Dendritic cell treated with granulocyte-macrophage colony-stimulating factor and Interleukin-4, amounts not matched to agents 40 ng/mL and 50 ng/mL, for 4 days (primary cell): ENCODE measurements at regions not wholly inside any gene's neighbourhood (a gene's known extent, or its start where the extent isn't known, plus 50 kb on each side); places are given as distances from the start of the nearest gene placed in this dataset.
"Not testable (repeated sequence)": the region's sequence is repeated elsewhere in the genome, so short reads cannot be mapped to it uniquely, and the experiment has no call there.

Experiments
- H3K27ac Mint-ChIP-seq: one replicate; pipeline ENCODE4 v1.8.0; 2022; ENCODE audit warnings: mild to moderate bottlenecking, mixed read lengths
- H3K27me3 Mint-ChIP-seq: one replicate; pipeline ENCODE4 v1.8.0; 2022; ENCODE audit warnings: mild to moderate bottlenecking, mixed read lengths
- H3K36me3 Mint-ChIP-seq: one replicate; pipeline ENCODE4 v1.8.0; 2022; ENCODE audit warnings: low read depth, mixed read lengths
- H3K4me1 Mint-ChIP-seq: one replicate; pipeline ENCODE4 v1.8.0; 2022; ENCODE audit warnings: low read depth, mixed read lengths
- H3K4me3 Mint-ChIP-seq: one replicate; pipeline ENCODE4 v1.8.0; 2022; ENCODE audit warnings: mild to moderate bottlenecking, moderate library complexity, mixed read lengths
- H3K9me3 Mint-ChIP-seq: one replicate; pipeline ENCODE4 v1.8.0; 2022; ENCODE audit warnings: mixed read lengths
- intact Hi-C: fragments of 100-400 bp; cut with micrococcal nuclease; formaldehyde crosslinking; loops from one replicate; pipeline ENCODE4 v1.15.0; 2022

- no peaks in the 10 kb centered on the region for H3K36me3 Mint-ChIP-seq
- H3K27ac Mint-ChIP-seq: no peak overlapping the region
- intact Hi-C loops: no loop called here
- no peaks in the 10 kb centered on the region for H3K9me3 Mint-ChIP-seq
- H3K27me3 Mint-ChIP-seq: no peaks in the 10 kb centered on the region
- H3K4me3 Mint-ChIP-seq: no peak overlapping the region
- H3K4me1 Mint-ChIP-seq: no peaks in the 10 kb centered on the region
Observed at GRCh38 chr10:89979726-89980125, 278.3 kb downstream of the KIF20B start.

GRCh38 chr10:89980166-89980565, 278.8 kb downstream of the KIF20B start:
- no peak overlapping the region for H3K4me3 Mint-ChIP-seq
- no peaks in the 10 kb centered on the region for H3K9me3 Mint-ChIP-seq
- intact Hi-C loops: no loop called here
- no peak overlapping the region for H3K27ac Mint-ChIP-seq
- no peaks in the 10 kb centered on the region for H3K36me3 Mint-ChIP-seq
- no peaks in the 10 kb centered on the region for H3K4me1 Mint-ChIP-seq
- H3K27me3 Mint-ChIP-seq: no peaks in the 10 kb centered on the region

- Mint-ChIP-seq H3K36me3 (no peaks in the 10 kb centered on the region), H3K27ac (no peak overlapping the region), H3K4me3 (no peak overlapping the region), H3K4me1 (no peaks in the 10 kb centered on the region), H3K27me3 (no peaks in the 10 kb centered on the region), H3K9me3 (no peaks in the 10 kb centered on the region)
- intact Hi-C loops: no loop called here
Observed at GRCh38 chr10:89981891-89982290, 280.5 kb downstream of the KIF20B start.

- no peak overlapping the region for H3K4me3 Mint-ChIP-seq
- intact Hi-C loops: no loop called here
- H3K9me3 Mint-ChIP-seq: no peaks in the 10 kb centered on the region
- no peaks in the 10 kb centered on the region for H3K27me3 Mint-ChIP-seq
- no peaks in the 10 kb centered on the region for H3K36me3 Mint-ChIP-seq
- H3K4me1 Mint-ChIP-seq: no peaks in the 10 kb centered on the region
- no peak overlapping the region for H3K27ac Mint-ChIP-seq
Observed at GRCh38 chr10:89985446-89985845, 284.1 kb downstream of the KIF20B start.

GRCh38 chr10:89988361-89988760, 287.0 kb downstream of the KIF20B start:
- H3K27me3 Mint-ChIP-seq, H3K36me3 Mint-ChIP-seq, H3K4me3 Mint-ChIP-seq, intact Hi-C loops, H3K4me1 Mint-ChIP-seq, H3K27ac Mint-ChIP-seq, H3K9me3 Mint-ChIP-seq: not testable (repeated sequence)

GRCh38 chr10:89992575-89992974, 291.2 kb downstream of the KIF20B start:
- Mint-ChIP-seq H3K4me1 (no peaks in the 10 kb centered on the region), H3K27me3 (no peaks in the 10 kb centered on the region), H3K36me3 (no peaks in the 10 kb centered on the region), H3K9me3 (peaks cover 9% of the 10 kb centered on the region), H3K27ac (no peak overlapping the region), H3K4me3 (no peak overlapping the region)
- intact Hi-C loops: no loop called here

- Mint-ChIP-seq H3K9me3 (no peaks in the 10 kb centered on the region), H3K27me3 (no peaks in the 10 kb centered on the region), H3K4me1 (no peaks in the 10 kb centered on the region), H3K4me3 (no peak overlapping the region), H3K36me3 (no peaks in the 10 kb centered on the region), H3K27ac (no peak overlapping the region)
- intact Hi-C loops: no loop called here
Observed at GRCh38 chr10:90007226-90007625, 305.8 kb downstream of the KIF20B start.

- intact Hi-C loops, H3K9me3 Mint-ChIP-seq, H3K4me1 Mint-ChIP-seq, H3K36me3 Mint-ChIP-seq, H3K27me3 Mint-ChIP-seq, H3K27ac Mint-ChIP-seq, H3K4me3 Mint-ChIP-seq: not testable (repeated sequence)
Observed at GRCh38 chr10:90011281-90011680, 309.9 kb downstream of the KIF20B start.

- intact Hi-C loops: loop anchor here (5.0 kb wide), 1 partner anchor 448 kb away; no protein-coding TSS in a partner anchor
- Mint-ChIP-seq H3K27ac (no peak overlapping the region), H3K9me3 (no peaks in the 10 kb centered on the region), H3K4me1 (no peaks in the 10 kb centered on the region), H3K27me3 (no peaks in the 10 kb centered on the region), H3K4me3 (no peak overlapping the region), H3K36me3 (no peaks in the 10 kb centered on the region)
Observed at GRCh38 chr10:90018819-90019218, 317.4 kb downstream of the KIF20B start.

- no peaks in the 10 kb centered on the region for H3K27me3 Mint-ChIP-seq
- no peaks in the 10 kb centered on the region for H3K9me3 Mint-ChIP-seq
- H3K36me3 Mint-ChIP-seq: no peaks in the 10 kb centered on the region
- intact Hi-C loops: no loop called here
- H3K27ac Mint-ChIP-seq: no peak overlapping the region
- no peaks in the 10 kb centered on the region for H3K4me1 Mint-ChIP-seq
- no peak overlapping the region for H3K4me3 Mint-ChIP-seq
Observed at GRCh38 chr10:90020506-90020905, 319.1 kb downstream of the KIF20B start.

GRCh38 chr10:90023950-90024349, 322.6 kb downstream of the KIF20B start:
- H3K4me3 Mint-ChIP-seq: no peak overlapping the region
- no peaks in the 10 kb centered on the region for H3K27me3 Mint-ChIP-seq
- H3K27ac Mint-ChIP-seq: no peak overlapping the region
- H3K4me1 Mint-ChIP-seq: no peaks in the 10 kb centered on the region
- no peaks in the 10 kb centered on the region for H3K36me3 Mint-ChIP-seq
- intact Hi-C loops: no loop called here
- no peaks in the 10 kb centered on the region for H3K9me3 Mint-ChIP-seq

GRCh38 chr10:90028312-90028711, 326.9 kb downstream of the KIF20B start:
- Mint-ChIP-seq H3K4me3 (no peak overlapping the region), H3K27me3 (no peaks in the 10 kb centered on the region), H3K9me3 (peaks cover 7% of the 10 kb centered on the region), H3K36me3 (no peaks in the 10 kb centered on the region), H3K4me1 (no peaks in the 10 kb centered on the region), H3K27ac (no peak overlapping the region)
- intact Hi-C loops: no loop called here

- Mint-ChIP-seq H3K27ac (no peak overlapping the region), H3K4me3 (no peak overlapping the region), H3K4me1 (no peaks in the 10 kb centered on the region), H3K9me3 (peaks cover 7% of the 10 kb centered on the region), H3K36me3 (no peaks in the 10 kb centered on the region), H3K27me3 (no peaks in the 10 kb centered on the region)
- intact Hi-C loops: no loop called here
Observed at GRCh38 chr10:90031776-90032175, 330.4 kb downstream of the KIF20B start.

GRCh38 chr10:90032519-90032918, 331.1 kb downstream of the KIF20B start:
- intact Hi-C loops: no loop called here

GRCh38 chr10:90034862-90035261, 333.5 kb downstream of the KIF20B start:
- H3K4me1 Mint-ChIP-seq, H3K27me3 Mint-ChIP-seq, H3K4me3 Mint-ChIP-seq, H3K36me3 Mint-ChIP-seq, H3K27ac Mint-ChIP-seq, H3K9me3 Mint-ChIP-seq, intact Hi-C loops: not testable (repeated sequence)

More at GRCh38 chr10:90032519-90032918, 331.1 kb downstream of the KIF20B start:
- Mint-ChIP-seq H3K4me3 (no peak overlapping the region), H3K4me1 (no peaks in the 10 kb centered on the region), H3K9me3 (peaks cover 7% of the 10 kb centered on the region), H3K27me3 (no peaks in the 10 kb centered on the region), H3K36me3 (no peaks in the 10 kb centered on the region), H3K27ac (no peak overlapping the region)
